Activated CD8-positive, alpha-beta memory T cell treated with anti-CD3 and anti-CD28 coated beads, Interleukin-2, amount 50 U/mL, for 24 hours (primary cell): ENCODE measurements at regions not wholly inside any gene's neighbourhood (a gene's known extent, or its start where the extent isn't known, plus 50 kb on each side); places are given as distances from the start of the nearest gene placed in this dataset.

Experiments used
- DNase-seq: peaks from one replicate; pipeline ENCODE4 v3.0.0-alpha.2; 2020; ENCODE audit errors: extremely low read depth

GRCh38 chr2:220046507-220046906 lies 419.1 kb downstream of the SLC4A3 start:
- no peak for DNase-seq

- no peak for DNase-seq
Measured at GRCh38 chr2:220051716-220052115, 424.3 kb downstream of the SLC4A3 start.

- DNase-seq: no peak
Measured at GRCh38 chr2:220053919-220054318, 426.5 kb downstream of the SLC4A3 start.

- no peak for DNase-seq
Measured at GRCh38 chr2:220057391-220057790, 430.0 kb downstream of the SLC4A3 start.

GRCh38 chr2:220057916-220058315 lies 430.5 kb downstream of the SLC4A3 start:
- DNase-seq: no peak

GRCh38 chr2:220064111-220065030 lies 436.9 kb downstream of the SLC4A3 start:
- no peak for DNase-seq

- DNase-seq: no peak
Measured at GRCh38 chr2:220065581-220065980, 438.2 kb downstream of the SLC4A3 start.

GRCh38 chr2:220068846-220069245 lies 441.4 kb downstream of the SLC4A3 start:
- DNase-seq: no peak

- no peak for DNase-seq
Measured at GRCh38 chr2:220070349-220070748, 442.9 kb downstream of the SLC4A3 start.

GRCh38 chr2:220071696-220072095 lies 444.3 kb downstream of the SLC4A3 start:
- DNase-seq: no peak

GRCh38 chr2:220072669-220073220 lies 445.3 kb downstream of the SLC4A3 start:
- no peak for DNase-seq

- DNase-seq: no peak
Measured at GRCh38 chr2:220075835-220076234, 448.4 kb downstream of the SLC4A3 start.

GRCh38 chr2:220076734-220077133 lies 449.3 kb downstream of the SLC4A3 start:
- DNase-seq: no peak

- no peak for DNase-seq
Measured at GRCh38 chr2:220077488-220077887, 450.1 kb downstream of the SLC4A3 start.

- DNase-seq: no peak
Measured at GRCh38 chr2:220078439-220078838, 451.0 kb downstream of the SLC4A3 start.

- DNase-seq: no peak
Measured at GRCh38 chr2:220079595-220079994, 452.2 kb downstream of the SLC4A3 start.

GRCh38 chr2:220081171-220081570 lies 453.7 kb downstream of the SLC4A3 start:
- no peak for DNase-seq

- DNase-seq: no peak
Measured at GRCh38 chr2:220090050-220090449, 462.6 kb downstream of the SLC4A3 start.

GRCh38 chr2:220096406-220096805 lies 469.0 kb downstream of the SLC4A3 start:
- DNase-seq: no peak

- no peak for DNase-seq
Measured at GRCh38 chr2:220101980-220102379, 474.6 kb downstream of the SLC4A3 start.

GRCh38 chr2:220103596-220103995 lies 476.2 kb downstream of the SLC4A3 start:
- no peak for DNase-seq

GRCh38 chr2:220104871-220105351 lies 477.5 kb downstream of the SLC4A3 start:
- DNase-seq: no peak

GRCh38 chr2:220106065-220106464 lies 478.6 kb downstream of the SLC4A3 start:
- no peak for DNase-seq
